Activated CD4-positive, alpha-beta memory T cell treated with anti-CD3 and anti-CD28 coated beads for 36 hours (primary cell): ENCODE measurements at regions not wholly inside any gene's neighbourhood (a gene's known extent, or its start where the extent isn't known, plus 50 kb on each side); places are given as distances from the start of the nearest gene placed in this dataset.
"Not testable (repeated sequence)": the region's sequence is repeated elsewhere in the genome, so short reads cannot be mapped to it uniquely, and the experiment has no call there.

Experiments
- CTCF ChIA-PET: fragments of 350-600 bp; sonication (Branson Sonifier 250); formaldehyde crosslinking; loops from one replicate; lab custom pipeline; 2021; ENCODE audit warnings: antibody characterized with exemption, inconsistent platforms; lab: Charles Lee
- POLR2A ChIA-PET: fragments of 350-600 bp; sonication (Branson Sonifier 250); formaldehyde crosslinking; loops from one replicate; lab custom pipeline; 2021; ENCODE audit warnings: antibody characterized with exemption; lab: Charles Lee
- DNase-seq: peaks from one replicate; pipeline ENCODE4 v3.0.0-alpha.2; 2020
- H3K27ac Mint-ChIP-seq: one replicate; pipeline ENCODE4 v1.8.0; 2021; ENCODE audit warnings: mixed read lengths
- H3K27me3 Mint-ChIP-seq: one replicate; pipeline ENCODE4 v1.8.0; 2021; ENCODE audit warnings: mixed read lengths
- H3K36me3 Mint-ChIP-seq: one replicate; pipeline ENCODE4 v1.8.0; 2021; ENCODE audit warnings: mixed read lengths
- H3K4me1 Mint-ChIP-seq: one replicate; pipeline ENCODE4 v1.8.0; 2021; ENCODE audit warnings: low read depth, mixed read lengths
- H3K4me3 Mint-ChIP-seq: one replicate; pipeline ENCODE4 v1.8.0; 2021; ENCODE audit warnings: mild to moderate bottlenecking, mixed read lengths
- H3K9me3 Mint-ChIP-seq: one replicate; pipeline ENCODE4 v1.8.0; 2021; ENCODE audit warnings: mixed read lengths
- intact Hi-C: fragments of 100-400 bp; cut with micrococcal nuclease; formaldehyde crosslinking; loops from one replicate; pipeline ENCODE4 v1.15.1; 2023

DNA sequence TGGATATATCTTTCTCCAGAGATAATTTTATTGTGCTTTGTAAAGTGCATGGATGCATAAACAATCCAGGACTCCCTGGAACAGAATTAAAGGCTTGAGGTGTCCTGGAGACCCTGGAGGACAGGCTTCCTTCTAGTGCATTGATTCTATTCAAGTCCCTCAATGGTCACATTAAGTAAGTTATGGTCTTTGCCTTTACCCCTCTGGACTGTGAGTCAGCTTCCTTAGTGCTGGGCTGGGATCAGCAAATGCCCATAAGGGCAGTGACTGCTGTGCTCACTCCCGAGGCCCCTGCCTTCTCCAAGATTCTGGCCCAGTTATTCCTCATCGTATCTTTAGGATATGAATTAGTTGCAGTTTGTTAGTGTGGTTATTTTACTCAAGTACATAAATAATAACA, 178.7 kb upstream of the PRSS58 start:
- CTCF ChIA-PET: no interaction called here
- POLR2A ChIA-PET: no interaction called here

DNA sequence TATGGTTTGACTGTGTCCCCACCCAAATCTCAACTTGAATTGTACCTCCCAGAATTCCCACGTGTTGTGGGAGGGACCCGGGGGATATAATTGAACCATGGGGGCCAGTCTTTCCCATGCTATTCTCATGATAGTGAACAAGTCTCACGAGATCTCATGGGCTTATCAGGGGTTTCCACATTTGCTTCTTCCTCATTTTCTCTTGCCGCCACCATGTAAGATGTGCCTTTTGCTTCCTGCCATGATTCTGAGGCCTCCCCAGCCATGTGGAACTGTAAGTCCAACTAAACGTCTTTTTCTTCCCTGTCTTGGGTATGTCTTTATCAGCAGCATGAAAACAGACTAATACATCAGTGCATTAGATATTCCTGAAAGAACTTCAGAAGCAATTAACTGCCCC, 177.7 kb upstream of the PRSS58 start:
- DNase-seq, POLR2A ChIA-PET, H3K27ac Mint-ChIP-seq, H3K36me3 Mint-ChIP-seq, H3K9me3 Mint-ChIP-seq, H3K27me3 Mint-ChIP-seq, H3K4me3 Mint-ChIP-seq: not testable (repeated sequence)
- intact Hi-C loops: loop anchor here (10.0 kb wide), 1 partner anchor 569 kb away; no protein-coding TSS in a partner anchor
- H3K4me1 Mint-ChIP-seq: peaks cover 36% of the 10 kb centered on the region
- CTCF ChIA-PET: interaction anchor here (0.7 to 2.9 kb wide), 5 partner anchors 9 to 48 kb away, joined by 3 to 11 read pairs (median 3); no protein-coding TSS in a partner anchor

More for the DNA sequence above, 178.7 kb upstream of the PRSS58 start:
- no peaks in the 10 kb centered on the region for H3K36me3 Mint-ChIP-seq
- intact Hi-C loops: loop anchor here (10.0 kb wide), 1 partner anchor 568 kb away; no protein-coding TSS in a partner anchor
- H3K27me3 Mint-ChIP-seq: no peaks in the 10 kb centered on the region
- H3K9me3 Mint-ChIP-seq: no peaks in the 10 kb centered on the region
- H3K27ac Mint-ChIP-seq: no peak overlapping the region
- H3K4me1 Mint-ChIP-seq: peaks cover 46% of the 10 kb centered on the region
- no peak overlapping the region for H3K4me3 Mint-ChIP-seq
- no peak for DNase-seq

DNA sequence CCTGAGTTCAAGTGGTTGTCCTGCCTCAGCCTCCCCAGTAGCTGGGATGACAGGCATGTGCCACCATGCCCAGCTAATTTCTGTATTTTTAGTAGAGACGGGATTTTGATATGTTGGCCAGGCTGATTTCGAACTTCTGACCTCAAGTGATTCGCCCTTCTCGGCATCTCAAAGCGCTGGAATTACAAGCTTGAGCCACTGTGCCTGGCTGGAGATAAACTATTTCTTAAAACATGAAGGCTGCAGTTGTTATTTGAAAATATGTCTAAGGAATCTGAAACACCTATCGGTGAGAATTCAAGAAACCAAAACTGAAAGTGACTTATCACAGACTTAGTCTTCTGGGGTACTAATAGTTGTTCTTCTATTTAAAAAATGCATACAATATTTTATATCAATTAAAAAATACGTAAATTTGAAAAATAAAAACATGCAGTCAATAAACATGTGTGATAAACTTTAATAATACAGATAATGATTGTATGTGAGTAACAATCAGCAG, 176.9 kb upstream of the PRSS58 start:
- CTCF ChIA-PET: interaction anchor here (1.0 to 2.9 kb wide), 7 partner anchors 10 to 51 kb away, joined by 3 to 11 read pairs (median 5); no protein-coding TSS in a partner anchor
- H3K27ac Mint-ChIP-seq: no peak overlapping the region
- H3K36me3 Mint-ChIP-seq: no peaks in the 10 kb centered on the region
- H3K4me3 Mint-ChIP-seq: peak overlapping the region; percentile 33
- intact Hi-C loops: loop anchor here (10.0 kb wide), 1 partner anchor 570 kb away; no protein-coding TSS in a partner anchor
- POLR2A ChIA-PET: interaction anchor here (1.1 to 2.0 kb wide), 3 partner anchors 9 to 11 kb away, joined by 4 read pairs; no protein-coding TSS in a partner anchor
- H3K4me1 Mint-ChIP-seq: peaks cover 36% of the 10 kb centered on the region
- DNase-seq: no peak
- H3K27me3 Mint-ChIP-seq: peaks cover 2% of the 10 kb centered on the region
- no peaks in the 10 kb centered on the region for H3K9me3 Mint-ChIP-seq

DNA sequence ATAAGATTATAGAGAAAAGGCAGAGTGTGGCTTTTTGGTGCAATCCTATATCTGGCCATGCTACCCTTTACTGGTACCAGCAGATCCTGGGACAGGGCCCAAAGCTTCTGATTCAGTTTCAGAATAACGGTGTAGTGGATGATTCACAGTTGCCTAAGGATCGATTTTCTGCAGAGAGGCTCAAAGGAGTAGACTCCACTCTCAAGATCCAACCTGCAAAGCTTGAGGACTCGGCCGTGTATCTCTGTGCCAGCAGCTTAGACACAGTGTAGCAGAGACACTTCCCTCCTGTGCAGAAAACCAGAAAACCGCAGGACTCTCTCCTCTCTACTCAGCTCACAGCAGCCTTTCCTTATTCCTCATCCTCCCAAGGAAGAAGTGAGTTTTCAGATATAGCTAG, 176.3 kb upstream of the PRSS58 start:
- not testable (repeated sequence) for H3K36me3 Mint-ChIP-seq, DNase-seq, H3K27me3 Mint-ChIP-seq, H3K9me3 Mint-ChIP-seq, H3K27ac Mint-ChIP-seq
- intact Hi-C loops: loop anchor here (10.0 kb wide), 1 partner anchor 571 kb away; no protein-coding TSS in a partner anchor
- Mint-ChIP-seq H3K4me3 (peak overlapping the region; percentile 5), H3K4me1 (peaks cover 37% of the 10 kb centered on the region)
- ChIA-PET POLR2A (interaction anchor here (1.1 to 2.0 kb wide), 3 partner anchors 9 to 11 kb away, joined by 4 read pairs; no protein-coding TSS in a partner anchor), CTCF (interaction anchor here (1.0 to 2.9 kb wide), 6 partner anchors 11 to 52 kb away, joined by 3 to 11 read pairs (median 5); no protein-coding TSS in a partner anchor)

DNA sequence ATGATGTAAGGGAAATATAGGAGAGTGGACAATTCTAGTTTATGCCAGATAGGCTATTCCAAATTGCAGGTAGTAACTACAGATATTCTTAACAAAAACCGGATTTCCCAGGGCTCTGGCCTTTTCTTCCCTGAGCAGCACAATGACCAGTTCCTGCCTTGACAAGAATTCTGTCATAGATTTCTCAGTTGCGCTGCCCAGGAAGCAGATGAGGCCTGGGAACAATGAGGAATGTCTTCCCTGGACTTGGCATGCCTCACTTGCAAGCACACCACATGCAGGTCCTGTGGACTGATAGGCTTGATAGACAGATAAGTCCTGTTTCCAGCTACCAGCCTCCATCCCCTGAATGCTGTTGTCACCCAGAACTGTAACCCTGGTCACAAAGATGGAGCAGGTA, 174.5 kb upstream of the PRSS58 start:
- Mint-ChIP-seq H3K4me3 (no peak overlapping the region), H3K27ac (no peak overlapping the region), H3K4me1 (peaks cover 39% of the 10 kb centered on the region), H3K27me3 (peaks cover 3% of the 10 kb centered on the region), H3K36me3 (no peaks in the 10 kb centered on the region), H3K9me3 (no peaks in the 10 kb centered on the region)
- ChIA-PET POLR2A (no interaction called here), CTCF (no interaction called here)
- no peak for DNase-seq
- intact Hi-C loops: loop anchor here (10.0 kb wide), 1 partner anchor 572 kb away; no protein-coding TSS in a partner anchor

DNA sequence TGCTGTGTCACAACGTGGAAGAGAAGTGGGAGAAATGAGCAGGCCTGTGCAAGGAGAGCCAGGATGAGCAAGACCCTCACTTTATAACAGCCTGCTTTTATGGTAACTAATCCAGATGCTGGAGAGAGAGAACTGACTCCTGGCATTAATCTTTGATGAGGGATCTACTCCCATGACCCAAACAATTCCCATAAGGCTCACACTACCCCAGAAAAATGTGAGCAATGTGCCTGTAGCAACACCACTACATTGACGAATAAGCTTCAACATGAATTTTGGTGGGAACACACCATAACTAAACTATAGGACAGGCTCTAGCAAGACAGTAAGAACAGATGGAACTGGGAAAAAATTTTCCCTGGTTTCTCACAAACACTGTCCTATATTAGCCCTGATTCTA, 173.6 kb upstream of the PRSS58 start:
- Mint-ChIP-seq H3K4me1 (peaks cover 39% of the 10 kb centered on the region), H3K9me3 (no peaks in the 10 kb centered on the region), H3K27ac (no peak overlapping the region), H3K36me3 (no peaks in the 10 kb centered on the region), H3K4me3 (no peak overlapping the region), H3K27me3 (peaks cover 3% of the 10 kb centered on the region)
- no peak for DNase-seq
- ChIA-PET POLR2A (no interaction called here), CTCF (no interaction called here)
- intact Hi-C loops: loop anchor here (10.0 kb wide), 1 partner anchor 573 kb away; no protein-coding TSS in a partner anchor

DNA sequence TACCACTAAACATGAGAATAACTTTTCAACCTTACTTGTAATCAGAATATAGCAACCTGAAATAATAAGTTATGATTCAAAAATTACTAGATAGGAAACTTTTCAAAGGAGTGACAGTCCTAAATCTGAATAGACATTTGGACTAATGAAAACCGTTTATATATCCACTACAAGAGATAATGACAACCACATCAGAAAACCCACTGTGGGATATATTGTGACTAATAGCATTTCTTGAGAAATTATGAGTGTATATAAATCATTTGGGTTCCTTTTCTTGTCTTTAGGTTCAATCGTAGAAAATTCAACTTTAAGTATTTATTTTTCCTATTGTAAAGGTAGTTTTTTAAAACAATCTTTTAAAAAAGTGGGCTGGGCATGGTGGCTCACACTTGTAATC, 170.2 kb upstream of the PRSS58 start:
- ChIA-PET CTCF (interaction anchor here (0.9 kb wide), 1 partner anchor 50 kb away, joined by 3 read pairs; no protein-coding TSS in a partner anchor), POLR2A (no interaction called here)
- peaks cover 20% of the 10 kb centered on the region for H3K4me1 Mint-ChIP-seq
- DNase-seq: no peak
- H3K9me3 Mint-ChIP-seq: no peaks in the 10 kb centered on the region
- H3K27me3 Mint-ChIP-seq: peaks cover 3% of the 10 kb centered on the region
- no peaks in the 10 kb centered on the region for H3K36me3 Mint-ChIP-seq
- no peak overlapping the region for H3K27ac Mint-ChIP-seq
- intact Hi-C loops: no loop called here
- H3K4me3 Mint-ChIP-seq: no peak overlapping the region

DNA sequence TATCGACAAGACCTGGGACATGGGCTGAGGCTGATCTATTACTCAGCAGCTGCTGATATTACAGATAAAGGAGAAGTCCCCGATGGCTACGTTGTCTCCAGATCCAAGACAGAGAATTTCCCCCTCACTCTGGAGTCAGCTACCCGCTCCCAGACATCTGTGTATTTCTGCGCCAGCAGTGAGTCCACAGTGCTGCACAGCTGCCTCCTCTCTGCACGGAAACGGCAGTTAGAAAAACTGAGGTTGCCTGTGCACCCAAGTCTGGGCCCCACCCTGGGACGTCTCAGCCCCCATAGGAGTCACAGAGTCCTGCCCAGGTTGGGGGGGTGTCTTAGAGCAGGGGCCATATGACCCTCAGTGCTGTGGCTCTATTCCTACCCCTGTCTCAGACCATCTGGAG, 167.4 kb upstream of the PRSS58 start:
- POLR2A ChIA-PET: interaction anchor here (0.6 to 1.0 kb wide), 2 partner anchors 8 to 373 kb away, joined by 3 to 4 read pairs; no protein-coding TSS in a partner anchor
- peaks cover 3% of the 10 kb centered on the region for H3K27me3 Mint-ChIP-seq

DNA sequence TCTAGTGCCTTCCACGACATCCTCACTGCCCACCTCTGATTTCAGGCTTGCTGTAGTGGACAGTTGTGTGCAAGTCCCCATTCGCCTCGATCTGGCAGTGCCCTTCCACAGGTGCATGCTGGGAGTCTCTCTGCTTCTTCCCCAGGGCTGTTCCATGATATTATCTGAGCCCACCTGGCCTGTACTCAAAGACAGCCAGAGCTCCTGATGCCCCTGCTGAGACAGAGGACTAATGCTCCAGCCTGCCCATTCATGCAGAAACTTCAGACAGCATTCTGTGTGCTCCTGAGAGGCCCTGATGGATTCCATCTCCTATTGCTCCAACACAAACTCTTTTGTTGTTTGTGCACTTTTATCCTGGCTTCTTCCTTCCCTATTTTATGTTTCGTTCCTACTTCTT, 164.8 kb upstream of the PRSS58 start:
- Mint-ChIP-seq H3K4me3 (no peak overlapping the region), H3K4me1 (no peaks in the 10 kb centered on the region), H3K27ac (no peak overlapping the region), H3K36me3 (no peaks in the 10 kb centered on the region), H3K9me3 (no peaks in the 10 kb centered on the region), H3K27me3 (no peaks in the 10 kb centered on the region)
- DNase-seq: no peak
- POLR2A ChIA-PET: interaction anchor here (1.2 kb wide), 1 partner anchor 11 kb away, joined by 4 read pairs; no protein-coding TSS in a partner anchor
- CTCF ChIA-PET: interaction anchor here (0.8 to 1.4 kb wide), 3 partner anchors 10 to 36 kb away, joined by 3 to 7 read pairs (median 3); no protein-coding TSS in a partner anchor
- intact Hi-C loops: no loop called here

More for the DNA sequence above, 167.4 kb upstream of the PRSS58 start:
- Mint-ChIP-seq H3K9me3 (no peaks in the 10 kb centered on the region), H3K4me1 (peaks cover 17% of the 10 kb centered on the region), H3K27ac (no peak overlapping the region), H3K4me3 (no peak overlapping the region), H3K36me3 (no peaks in the 10 kb centered on the region)
- intact Hi-C loops: no loop called here
- no peak for DNase-seq
- CTCF ChIA-PET: interaction anchor here (2.0 kb wide), 1 partner anchor 12 kb away, joined by 9 read pairs; no protein-coding TSS in a partner anchor

DNA sequence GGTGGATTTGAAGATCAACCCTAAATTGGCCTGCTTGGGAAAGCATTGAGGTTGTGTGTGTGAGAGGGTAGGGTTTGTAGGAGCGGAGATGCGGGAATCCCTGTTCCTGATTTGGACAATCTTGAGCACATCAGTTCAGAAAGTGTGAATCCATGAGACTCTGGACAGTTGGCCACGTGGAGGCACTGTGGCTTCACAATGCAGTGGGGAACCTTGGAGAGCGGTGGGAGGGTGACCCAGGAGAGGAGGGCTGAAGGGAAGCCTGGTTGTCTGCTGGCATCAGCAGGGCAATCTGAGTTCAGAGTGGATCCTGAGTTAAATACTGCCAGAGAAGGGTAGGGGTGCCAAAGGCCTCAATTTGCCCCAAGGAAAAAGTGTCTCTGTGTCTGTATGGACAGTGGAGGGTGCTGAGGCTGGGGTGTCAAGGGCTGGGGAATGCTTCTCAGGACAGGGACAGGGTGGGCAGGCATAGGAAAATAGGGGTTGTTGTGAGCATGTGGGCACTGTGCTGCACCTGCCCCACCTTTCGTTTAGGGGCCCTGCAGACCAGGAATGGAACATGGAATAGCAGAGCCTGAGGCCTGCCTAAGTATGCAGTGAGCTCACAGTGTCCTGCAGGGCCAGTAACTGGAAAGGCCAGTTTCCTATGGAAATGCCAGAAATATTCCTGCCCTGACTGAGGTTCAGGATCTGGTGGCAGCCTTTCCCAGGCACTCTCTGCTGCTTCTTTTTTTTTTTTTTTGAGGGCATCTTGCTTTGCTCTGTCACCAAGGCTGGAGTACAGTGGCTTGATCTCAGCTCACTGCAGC, 162.9 kb upstream of the PRSS58 start:
- Mint-ChIP-seq H3K9me3 (no peaks in the 10 kb centered on the region), H3K27me3 (no peaks in the 10 kb centered on the region), H3K4me1 (no peaks in the 10 kb centered on the region), H3K4me3 (no peak overlapping the region), H3K27ac (no peak overlapping the region), H3K36me3 (no peaks in the 10 kb centered on the region)
- POLR2A ChIA-PET: no interaction called here
- peak; percentile 30 for DNase-seq
- intact Hi-C loops: no loop called here
- CTCF ChIA-PET: interaction anchor here (0.9 kb wide), 1 partner anchor 391 kb away, joined by 3 read pairs; no protein-coding TSS in a partner anchor

DNA sequence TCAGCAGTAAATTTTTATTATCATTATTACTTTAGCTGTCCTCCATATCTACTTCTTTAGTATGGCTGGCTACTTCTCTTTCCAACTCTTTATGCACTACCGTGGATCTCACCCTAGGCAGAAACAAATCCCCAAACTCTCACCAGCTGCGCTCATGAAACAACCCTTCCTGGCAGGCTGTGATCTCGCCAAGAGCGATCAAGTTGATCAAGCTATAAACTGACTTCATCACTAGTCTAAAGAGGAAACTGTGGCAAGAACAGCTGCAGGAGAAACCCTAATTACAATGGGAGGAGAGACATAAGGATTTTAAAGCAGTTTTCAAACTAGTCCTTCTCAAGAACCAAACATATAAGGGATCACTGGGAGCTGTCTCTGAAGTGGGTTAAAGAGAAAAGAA, 160.5 kb upstream of the PRSS58 start:
- Mint-ChIP-seq H3K27ac (no peak overlapping the region), H3K9me3 (no peaks in the 10 kb centered on the region), H3K36me3 (no peaks in the 10 kb centered on the region), H3K4me1 (no peaks in the 10 kb centered on the region), H3K27me3 (no peaks in the 10 kb centered on the region), H3K4me3 (no peak overlapping the region)
- ChIA-PET POLR2A (interaction anchor here (1.3 kb wide), 1 partner anchor 11 kb away, joined by 3 read pairs; no protein-coding TSS in a partner anchor), CTCF (interaction anchor here (1.0 to 1.2 kb wide), 2 partner anchors 12 to 62 kb away, joined by 3 read pairs; no protein-coding TSS in a partner anchor)
- no peak for DNase-seq
- intact Hi-C loops: no loop called here
